ENCODE measurements at regions not wholly inside any gene's neighbourhood (a gene's known extent, or its start where the extent isn't known, plus 50 kb on each side); places are given as distances from the start of the nearest gene placed in this dataset.
A peak's percentile ranks its signal among the peaks of the same experiment; 100 is the strongest.
"Not testable (repeated sequence)": the region's sequence is repeated elsewhere in the genome, so short reads cannot be mapped to it uniquely, and the experiment has no call there.

GRCh38 chr18:27583466-27583865 lies 398.4 kb upstream of the CHST9 start:
- no peak for DNase-seq

- DNase-seq, result no peak
Observed at GRCh38 chr18:27582760-27583412, 397.8 kb upstream of the CHST9 start.

GRCh38 chr18:27581296-27581904 lies 396.3 kb upstream of the CHST9 start:
- no peak for DNase-seq

- DNase-seq, result no peak
Observed at GRCh38 chr18:27579364-27579763, 394.3 kb upstream of the CHST9 start.

GRCh38 chr18:27577752-27578151 lies 392.6 kb upstream of the CHST9 start:
- DNase-seq, result no peak

GRCh38 chr18:27577265-27577664 lies 392.2 kb upstream of the CHST9 start:
- no peak for DNase-seq

- DNase-seq, result no peak
Observed at GRCh38 chr18:27567434-27567833, 382.3 kb upstream of the CHST9 start.

- no peak for DNase-seq
Observed at GRCh38 chr18:27564066-27564465, 379.0 kb upstream of the CHST9 start.

GRCh38 chr18:27558388-27559155 lies 373.5 kb upstream of the CHST9 start:
- peak in 3 of 58 donors; percentile 12 to 24 (median 16) for DNase-seq

- DNase-seq, result no peak
Observed at GRCh38 chr18:27556741-27557140, 371.6 kb upstream of the CHST9 start.

GRCh38 chr18:27549335-27550039 lies 364.4 kb upstream of the CHST9 start:
- no peak for DNase-seq

- DNase-seq, result no peak
Observed at GRCh38 chr18:27546991-27547390, 361.9 kb upstream of the CHST9 start.

- no peak for DNase-seq
Observed at GRCh38 chr18:27544206-27544605, 359.1 kb upstream of the CHST9 start.

- DNase-seq, result no peak
Observed at GRCh38 chr18:27541293-27541692, 356.2 kb upstream of the CHST9 start.

GRCh38 chr18:27540111-27540510 lies 355.0 kb upstream of the CHST9 start:
- no peak for DNase-seq

GRCh38 chr18:27528925-27529521 lies 343.9 kb upstream of the CHST9 start:
- no peak for DNase-seq

- no peak for DNase-seq
Observed at GRCh38 chr18:27527856-27528255, 342.7 kb upstream of the CHST9 start.

- no peak for DNase-seq
Observed at GRCh38 chr18:27520401-27520800, 335.3 kb upstream of the CHST9 start.

GRCh38 chr18:27510036-27510633 lies 325.0 kb upstream of the CHST9 start:
- DNase-seq, result not testable (repeated sequence)

GRCh38 chr18:27501671-27502070 lies 316.6 kb upstream of the CHST9 start:
- DNase-seq, result peak in 8 of 58 donors; percentile 1 to 17 (median 6)

- DNase-seq, result peak in 21 of 58 donors; percentile 1 to 46 (median 11)
Observed at GRCh38 chr18:27500531-27500930, 315.4 kb upstream of the CHST9 start.

Data from anterior cingulate cortex (tissue), 58 donors.